ENCODE measurements at regions not wholly inside any gene's neighbourhood (a gene's known extent, or its start where the extent isn't known, plus 50 kb on each side); places are given as distances from the start of the nearest gene placed in this dataset.

GRCh38 chr2:48194641-48195040, 119.8 kb upstream of the FOXN2 start:
- ATAC-seq = no peak
- TF ChIP-seq ZNF565 (CRISPR knock-in tag; conservative IDR thresholded peaks at IDR 0.05; ENCODE audit: low read depth) = no peak
- TF ChIP-seq ZFP3 (CRISPR knock-in tag; IDR thresholded peaks at IDR 0.05) = no peak
- TF ChIP-seq TCF4 (CRISPR knock-in tag; IDR thresholded peaks at IDR 0.05; ENCODE audit: borderline replicate concordance) = no peak
- TF ChIP-seq ISL1 (CRISPR knock-in tag; IDR thresholded peaks at IDR 0.05) = no peak
- no peak for TF ChIP-seq ZFP30 (CRISPR knock-in tag; IDR thresholded peaks at IDR 0.05)
- TF ChIP-seq ESRRG (CRISPR knock-in tag; IDR thresholded peaks at IDR 0.05) = no peak
- TF ChIP-seq POU6F1 (CRISPR knock-in tag; IDR thresholded peaks at IDR 0.05; ENCODE audit: borderline replicate concordance, low read depth) = no peak
- no peak for TF ChIP-seq OSR1 (CRISPR knock-in tag; IDR thresholded peaks at IDR 0.05)
- TF ChIP-seq CSDC2 (CRISPR knock-in tag; IDR thresholded peaks at IDR 0.05) = no peak
- no peak for TF ChIP-seq TOX (CRISPR knock-in tag; IDR thresholded peaks at IDR 0.05; ENCODE audit: borderline replicate concordance)
- no peak for TF ChIP-seq ZNF8 (CRISPR knock-in tag; IDR thresholded peaks at IDR 0.05)
- TF ChIP-seq ZNF70 (CRISPR knock-in tag; IDR thresholded peaks at IDR 0.05) = no peak
- TF ChIP-seq RARB (CRISPR knock-in tag; IDR thresholded peaks at IDR 0.05) = no peak
- no peak for TF ChIP-seq ZC3H10 (CRISPR knock-in tag; IDR thresholded peaks at IDR 0.05)
- TF ChIP-seq, protein P1, sequence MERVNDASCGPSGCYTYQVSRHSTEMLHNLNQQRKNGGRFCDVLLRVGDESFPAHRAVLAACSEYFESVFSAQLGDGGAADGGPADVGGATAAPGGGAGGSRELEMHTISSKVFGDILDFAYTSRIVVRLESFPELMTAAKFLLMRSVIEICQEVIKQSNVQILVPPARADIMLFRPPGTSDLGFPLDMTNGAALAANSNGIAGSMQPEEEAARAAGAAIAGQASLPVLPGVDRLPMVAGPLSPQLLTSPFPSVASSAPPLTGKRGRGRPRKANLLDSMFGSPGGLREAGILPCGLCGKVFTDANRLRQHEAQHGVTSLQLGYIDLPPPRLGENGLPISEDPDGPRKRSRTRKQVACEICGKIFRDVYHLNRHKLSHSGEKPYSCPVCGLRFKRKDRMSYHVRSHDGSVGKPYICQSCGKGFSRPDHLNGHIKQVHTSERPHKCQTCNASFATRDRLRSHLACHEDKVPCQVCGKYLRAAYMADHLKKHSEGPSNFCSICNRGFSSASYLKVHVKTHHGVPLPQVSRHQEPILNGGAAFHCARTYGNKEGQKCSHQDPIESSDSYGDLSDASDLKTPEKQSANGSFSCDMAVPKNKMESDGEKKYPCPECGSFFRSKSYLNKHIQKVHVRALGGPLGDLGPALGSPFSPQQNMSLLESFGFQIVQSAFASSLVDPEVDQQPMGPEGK (CRISPR knock-in tag; IDR thresholded peaks at IDR 0.05; ENCODE audit: borderline replicate concordance) = no peak

- ATAC-seq = no peak
- TF ChIP-seq POU6F1 (CRISPR knock-in tag; IDR thresholded peaks at IDR 0.05; ENCODE audit: borderline replicate concordance, low read depth) (no peak), TOX (CRISPR knock-in tag; IDR thresholded peaks at IDR 0.05; ENCODE audit: borderline replicate concordance) (no peak), OSR1 (CRISPR knock-in tag; IDR thresholded peaks at IDR 0.05) (no peak), BACH2 (CRISPR knock-in tag; IDR thresholded peaks at IDR 0.05; ENCODE audit: borderline replicate concordance) (no peak), CREB5 (CRISPR knock-in tag; IDR thresholded peaks at IDR 0.05; ENCODE audit: low read depth) (no peak), TCF4 (CRISPR knock-in tag; IDR thresholded peaks at IDR 0.05; ENCODE audit: borderline replicate concordance) (no peak), ZNF70 (CRISPR knock-in tag; IDR thresholded peaks at IDR 0.05) (no peak), PPARA (CRISPR knock-in tag; IDR thresholded peaks at IDR 0.05; ENCODE audit: borderline replicate concordance) (no peak), CSDC2 (CRISPR knock-in tag; IDR thresholded peaks at IDR 0.05) (no peak), ZFP3 (CRISPR knock-in tag; IDR thresholded peaks at IDR 0.05) (no peak), ZC3H10 (CRISPR knock-in tag; IDR thresholded peaks at IDR 0.05) (no peak), SNAI2 (CRISPR knock-in tag; IDR thresholded peaks at IDR 0.05) (no peak), ARNTL (CRISPR knock-in tag; IDR thresholded peaks at IDR 0.05; ENCODE audit: borderline replicate concordance, low read depth) (no peak), ZNF8 (CRISPR knock-in tag; IDR thresholded peaks at IDR 0.05) (no peak), RARB (CRISPR knock-in tag; IDR thresholded peaks at IDR 0.05) (no peak), ESRRG (CRISPR knock-in tag; IDR thresholded peaks at IDR 0.05) (no peak), GLIS3 (CRISPR knock-in tag; IDR thresholded peaks at IDR 0.05) (no peak), ZNF565 (CRISPR knock-in tag; conservative IDR thresholded peaks at IDR 0.05; ENCODE audit: low read depth) (no peak)
- TF ChIP-seq, protein P1 (CRISPR knock-in tag; IDR thresholded peaks at IDR 0.05; ENCODE audit: borderline replicate concordance) = no peak
Observed at GRCh38 chr2:48195169-48195568, 119.3 kb upstream of the FOXN2 start.

DNA sequence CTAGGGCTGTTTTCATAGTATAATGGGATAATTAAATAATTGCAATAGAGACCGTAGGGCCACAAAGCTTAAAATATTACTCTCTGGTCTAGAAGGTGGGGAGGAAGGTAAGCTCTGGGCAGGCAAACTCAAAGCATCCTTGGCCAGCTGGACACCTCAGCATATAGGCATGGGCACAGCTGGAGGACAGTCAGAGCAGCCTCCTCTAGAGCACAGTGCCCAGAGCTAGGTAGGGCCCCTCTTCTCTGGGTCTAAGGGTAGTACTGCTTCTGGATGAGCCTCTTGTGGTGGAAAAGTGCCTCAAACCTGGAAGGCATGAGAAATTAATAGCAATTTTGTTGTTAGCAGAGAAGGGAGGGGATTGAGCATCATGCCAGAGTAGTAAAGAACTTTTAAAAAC, 116.9 kb upstream of the FOXN2 start:
- ATAC-seq = no peak
- TF ChIP-seq TOX (CRISPR knock-in tag; IDR thresholded peaks at IDR 0.05; ENCODE audit: borderline replicate concordance) = no peak
- TF ChIP-seq ZC3H10 (CRISPR knock-in tag; IDR thresholded peaks at IDR 0.05) = no peak
- TF ChIP-seq, protein P1 (CRISPR knock-in tag; IDR thresholded peaks at IDR 0.05; ENCODE audit: borderline replicate concordance) = no peak
- TF ChIP-seq POU6F1 (CRISPR knock-in tag; IDR thresholded peaks at IDR 0.05; ENCODE audit: borderline replicate concordance, low read depth) = no peak
